OCI-LY7 (cell line): ENCODE measurements at regions not wholly inside any gene's neighbourhood (a gene's known extent, or its start where the extent isn't known, plus 50 kb on each side); places are given as distances from the start of the nearest gene placed in this dataset.

Source experiments
- EZH2phosphoT487 ChIP-seq: fragments of 200-600 bp; sonication (generic); IDR thresholded peaks from 2 replicates; pipeline ENCODE4 v1.6.1; 2018; ENCODE audit warnings: low read depth, borderline replicate concordance, mild to moderate bottlenecking, mixed run types, antibody characterized with exemption, low read length, moderate library complexity, mixed read lengths
- TF ChIP-seq, protein P1 (sequence below): fragments of 200-600 bp; sonication (generic); conservative IDR thresholded peaks from 2 replicates; pipeline ENCODE4 v1.5.1; 2014; ENCODE audit warnings: mild to moderate bottlenecking, antibody characterized with exemption, low read length, moderate library complexity, mixed read lengths

DNA sequence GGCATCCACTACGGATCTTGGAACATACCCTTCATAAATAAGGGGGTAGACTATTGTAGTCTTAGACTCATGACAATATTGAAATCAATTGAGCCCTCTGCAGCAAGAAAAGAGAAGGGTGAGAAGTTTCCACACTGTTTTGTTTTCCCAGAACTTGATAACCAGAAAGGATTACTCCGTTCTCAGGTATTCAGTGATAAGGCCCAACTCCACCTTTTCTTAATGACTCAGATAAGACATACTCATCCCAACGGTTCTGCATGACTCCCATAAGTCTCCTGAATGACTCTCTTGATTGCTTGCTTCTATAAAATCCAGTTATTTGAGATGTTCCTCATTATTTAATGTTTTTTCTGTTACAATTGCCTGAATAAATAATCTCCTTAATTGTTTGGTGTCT is 111.7 kb downstream of the PABPC4L start:
- no peak for TF ChIP-seq EZH2phosphoT487
- TF ChIP-seq, protein P1, sequence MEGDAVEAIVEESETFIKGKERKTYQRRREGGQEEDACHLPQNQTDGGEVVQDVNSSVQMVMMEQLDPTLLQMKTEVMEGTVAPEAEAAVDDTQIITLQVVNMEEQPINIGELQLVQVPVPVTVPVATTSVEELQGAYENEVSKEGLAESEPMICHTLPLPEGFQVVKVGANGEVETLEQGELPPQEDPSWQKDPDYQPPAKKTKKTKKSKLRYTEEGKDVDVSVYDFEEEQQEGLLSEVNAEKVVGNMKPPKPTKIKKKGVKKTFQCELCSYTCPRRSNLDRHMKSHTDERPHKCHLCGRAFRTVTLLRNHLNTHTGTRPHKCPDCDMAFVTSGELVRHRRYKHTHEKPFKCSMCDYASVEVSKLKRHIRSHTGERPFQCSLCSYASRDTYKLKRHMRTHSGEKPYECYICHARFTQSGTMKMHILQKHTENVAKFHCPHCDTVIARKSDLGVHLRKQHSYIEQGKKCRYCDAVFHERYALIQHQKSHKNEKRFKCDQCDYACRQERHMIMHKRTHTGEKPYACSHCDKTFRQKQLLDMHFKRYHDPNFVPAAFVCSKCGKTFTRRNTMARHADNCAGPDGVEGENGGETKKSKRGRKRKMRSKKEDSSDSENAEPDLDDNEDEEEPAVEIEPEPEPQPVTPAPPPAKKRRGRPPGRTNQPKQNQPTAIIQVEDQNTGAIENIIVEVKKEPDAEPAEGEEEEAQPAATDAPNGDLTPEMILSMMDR: no peak
